Thoracic aorta (tissue), 2 donors: ENCODE measurements at regions not wholly inside any gene's neighbourhood (a gene's known extent, or its start where the extent isn't known, plus 50 kb on each side); places are given as distances from the start of the nearest gene placed in this dataset.

Source experiments
- ATAC-seq: fragments of 150-250 bp; one replicate; pipeline ENCODE4 v1.8.0; 2017; ENCODE audit warnings: low read depth; ENCODE audit not compliant: insufficient number of reproducible peaks, low FRiP score
- DNase-seq: peaks from one replicate; pipeline ENCODE4 v3.0.0-alpha.2; 2020; ENCODE audit warnings: low spot score
- H3K27ac ChIP-seq, 2 donors: fragments of 200-600 bp; sonication (generic); 1 replicate in 1 of 2; 2 replicates in 1 of 2; pipeline ENCODE4 v1.5.1; 2016; ENCODE audit warnings: mild to moderate bottlenecking in 2 of 2, moderate library complexity in 2 of 2
- H3K27me3 ChIP-seq: fragments of 200-600 bp; sonication (generic); replicated peaks from 2 replicates; pipeline ENCODE4 v1.6.0; 2016; ENCODE audit warnings: mild to moderate bottlenecking; ENCODE audit not compliant: insufficient read depth
- H3K36me3 ChIP-seq: fragments of 200-600 bp; sonication (generic); one replicate; pipeline ENCODE4 v1.5.1; 2016
- H3K4me1 ChIP-seq, 2 donors: fragments of 200-600 bp; sonication (generic); 1 replicate in 1 of 2; 2 replicates in 1 of 2; pipeline versions ENCODE4 v1.5.1 to v1.6.0; 2016; ENCODE audit warnings: low read depth in 2 of 2, mild to moderate bottlenecking in 1 of 2; ENCODE audit not compliant: control insufficient read depth in 1 of 2
- H3K4me3 ChIP-seq: fragments of 200-600 bp; sonication (generic); 2 replicates; pipeline ENCODE4 v1.5.1; 2016; ENCODE audit warnings: mild to moderate bottlenecking
- H3K9me3 ChIP-seq: fragments of 200-600 bp; sonication (generic); 2 replicates; pipeline ENCODE4 v1.5.1; 2016
- CTCF ChIP-seq: fragments of 200-600 bp; sonication (generic); IDR thresholded peaks from one replicate; pipeline ENCODE4 v1.5.1; 2019; ENCODE audit warnings: antibody characterized with exemption

- ATAC-seq (no peak), DNase-seq (no peak)
- H3K4me1 ChIP-seq = peaks cover 7 to 11% of the 10 kb centered on the region in 2 donors
- H3K27me3 ChIP-seq = no peaks in the 10 kb centered on the region
- no peak overlapping the region for H3K4me3 ChIP-seq
- H3K9me3 ChIP-seq = no peaks in the 10 kb centered on the region
- no peaks in the 10 kb centered on the region for H3K36me3 ChIP-seq
- no peak for TF ChIP-seq CTCF
- no peak overlapping the region for H3K27ac ChIP-seq
Measured at GRCh38 chr2:39854771-39855170, 75.7 kb upstream of the THUMPD2 start.

GRCh38 chr2:39852831-39853230 is 73.8 kb upstream of the THUMPD2 start:
- H3K4me3 ChIP-seq = no peak overlapping the region
- H3K27me3 ChIP-seq = no peaks in the 10 kb centered on the region
- H3K9me3 ChIP-seq = no peaks in the 10 kb centered on the region
- ATAC-seq (no peak), DNase-seq (no peak)
- no peak for TF ChIP-seq CTCF
- H3K4me1 ChIP-seq = peaks cover 7 to 11% of the 10 kb centered on the region in 2 donors
- H3K27ac ChIP-seq = no peak overlapping the region
- no peaks in the 10 kb centered on the region for H3K36me3 ChIP-seq

- no peaks in the 10 kb centered on the region for H3K36me3 ChIP-seq
- DNase-seq (no peak), ATAC-seq (no peak)
- no peak overlapping the region for H3K4me3 ChIP-seq
- H3K9me3 ChIP-seq = no peaks in the 10 kb centered on the region
- H3K27ac ChIP-seq = no peak overlapping the region
- TF ChIP-seq CTCF = no peak
- H3K4me1 ChIP-seq = peaks cover 7 to 11% of the 10 kb centered on the region in 2 donors
- H3K27me3 ChIP-seq = no peaks in the 10 kb centered on the region
Measured at GRCh38 chr2:39851651-39852110, 72.6 kb upstream of the THUMPD2 start.

- H3K36me3 ChIP-seq = no peaks in the 10 kb centered on the region
- H3K4me1 ChIP-seq = peaks cover 7 to 11% of the 10 kb centered on the region in 2 donors
- ATAC-seq (no peak), DNase-seq (no peak)
- H3K4me3 ChIP-seq = no peak overlapping the region
- no peak for TF ChIP-seq CTCF
- H3K27ac ChIP-seq = no peak overlapping the region
- no peaks in the 10 kb centered on the region for H3K9me3 ChIP-seq
- H3K27me3 ChIP-seq = no peaks in the 10 kb centered on the region
Measured at GRCh38 chr2:39851251-39851650, 72.2 kb upstream of the THUMPD2 start.

GRCh38 chr2:39849982-39850526 is 71.0 kb upstream of the THUMPD2 start:
- no peak overlapping the region for H3K27ac ChIP-seq
- H3K36me3 ChIP-seq = no peaks in the 10 kb centered on the region
- H3K4me1 ChIP-seq = peaks cover 7 to 11% of the 10 kb centered on the region in 2 donors
- H3K9me3 ChIP-seq = no peaks in the 10 kb centered on the region
- DNase-seq (no peak), ATAC-seq (no peak)
- TF ChIP-seq CTCF = no peak
- no peaks in the 10 kb centered on the region for H3K27me3 ChIP-seq
- H3K4me3 ChIP-seq = no peak overlapping the region
